Stomach (tissue), 8 donors: ENCODE measurements at regions not wholly inside any gene's neighbourhood (a gene's known extent, or its start where the extent isn't known, plus 50 kb on each side); places are given as distances from the start of the nearest gene placed in this dataset.

Experiments
- DNase-seq, 2 donors: peaks; one replicate each; pipeline versions ENCODE4 v3.0.0 to v3.0.0-alpha.2; 2013 to 2019
- H3K27ac ChIP-seq, 5 donors: fragments of 200-600 bp in 4 of 5; sonication (generic) in 4 of 5; one replicate each; pipeline ENCODE4 v1.5.1; 2013 to 2019; ENCODE audit warnings: mild to moderate bottlenecking in 1 of 5, moderate library complexity in 1 of 5
- H3K27me3 ChIP-seq, 3 donors: fragments of 200-600 bp; sonication (generic); one replicate each; pipeline ENCODE4 v1.5.1; 2017 to 2019; ENCODE audit warnings: mixed run types in 1 of 3
- H3K36me3 ChIP-seq, 4 donors: fragments of 200-600 bp; sonication (generic); 1 replicate in 3 of 4; 2 replicates in 1 of 4; pipeline ENCODE4 v1.5.1; 2016 to 2019
- H3K4me1 ChIP-seq, 4 donors: fragments of 200-600 bp; sonication (generic); one replicate each; pipeline ENCODE4 v1.5.1; 2016 to 2019
- H3K4me3 ChIP-seq, 4 donors: fragments of 200-600 bp; sonication (generic) in 3 of 4; one replicate each; pipeline ENCODE4 v1.5.1; 2016 to 2019; ENCODE audit warnings: mild to moderate bottlenecking in 1 of 4
- H3K9me3 ChIP-seq, 4 donors: fragments of 200-600 bp; sonication (generic); one replicate each; pipeline ENCODE4 v1.5.1; 2016 to 2019
- EP300 ChIP-seq: sonication (generic); formaldehyde crosslinking; IDR thresholded peaks from one replicate; pipeline ENCODE4 v1.6.1; 2017; ENCODE audit warnings: antibody characterized with exemption
- POLR2A ChIP-seq, 4 donors: fragments of 450-650 bp; IDR thresholded peaks; one replicate each; pipeline ENCODE4 v1.6.1; 2016; ENCODE audit warnings: antibody characterized with exemption in 4 of 4, control low read depth in 2 of 4, mild to moderate bottlenecking in 1 of 4, moderate library complexity in 1 of 4
- POLR2AphosphoS5 ChIP-seq, 3 donors: sonication (generic); formaldehyde crosslinking; IDR thresholded peaks; one replicate each; pipeline ENCODE4 v1.6.1; 2016; ENCODE audit warnings: antibody characterized with exemption in 3 of 3
- WGBS, 5 donors: extraction: QIAGEN DNeasy Blood & Tissue Kit in 3 of 5; methylation state at CpG; one replicate each; pipeline versions ENCODE4 v1.1.5 to v1.1.7; 2013 to 2018; 5-methylcytosine and 5-hydroxymethylcytosine counted together
- intact Hi-C: fragments of 100-400 bp; cut with DNase I; formaldehyde crosslinking; loops from one replicate; pipeline ENCODE4 v1.15.1; 2023; ENCODE audit warnings: low total_unique reads
- TF ChIP-seq, protein P1 (sequence below), 7 experiments: fragments of 450-650 bp in 4 of 7; fragments of 200-600 bp in 3 of 7; sonication (generic) in 3 of 7; IDR thresholded peaks; one replicate each; pipeline ENCODE4 v1.5.1; 2016 to 2019; ENCODE audit warnings: antibody characterized with exemption in 7 of 7, control low read depth in 2 of 7, mild to moderate bottlenecking in 1 of 7
- donor health status: healthy with polysubstance abuse.
- donor health status: Bipolar disorder and iron deficiency.
- donor health status: healthy.

GRCh38 chr4:126993351-126993750, 639.4 kb upstream of the INTU start:
- intact Hi-C loops, result no loop called here
- no peak overlapping the region for H3K4me3 ChIP-seq
- H3K27ac ChIP-seq, result no peak overlapping the region
- TF ChIP-seq POLR2AphosphoS5 (IDR thresholded peaks at IDR 0.05) (no peak), EP300 (no peak), POLR2A (IDR thresholded peaks at IDR 0.05) (no peak)
- TF ChIP-seq, protein P1, sequence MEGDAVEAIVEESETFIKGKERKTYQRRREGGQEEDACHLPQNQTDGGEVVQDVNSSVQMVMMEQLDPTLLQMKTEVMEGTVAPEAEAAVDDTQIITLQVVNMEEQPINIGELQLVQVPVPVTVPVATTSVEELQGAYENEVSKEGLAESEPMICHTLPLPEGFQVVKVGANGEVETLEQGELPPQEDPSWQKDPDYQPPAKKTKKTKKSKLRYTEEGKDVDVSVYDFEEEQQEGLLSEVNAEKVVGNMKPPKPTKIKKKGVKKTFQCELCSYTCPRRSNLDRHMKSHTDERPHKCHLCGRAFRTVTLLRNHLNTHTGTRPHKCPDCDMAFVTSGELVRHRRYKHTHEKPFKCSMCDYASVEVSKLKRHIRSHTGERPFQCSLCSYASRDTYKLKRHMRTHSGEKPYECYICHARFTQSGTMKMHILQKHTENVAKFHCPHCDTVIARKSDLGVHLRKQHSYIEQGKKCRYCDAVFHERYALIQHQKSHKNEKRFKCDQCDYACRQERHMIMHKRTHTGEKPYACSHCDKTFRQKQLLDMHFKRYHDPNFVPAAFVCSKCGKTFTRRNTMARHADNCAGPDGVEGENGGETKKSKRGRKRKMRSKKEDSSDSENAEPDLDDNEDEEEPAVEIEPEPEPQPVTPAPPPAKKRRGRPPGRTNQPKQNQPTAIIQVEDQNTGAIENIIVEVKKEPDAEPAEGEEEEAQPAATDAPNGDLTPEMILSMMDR (IDR thresholded peaks at IDR 0.05), result no peak
- no peaks in the 10 kb centered on the region for H3K36me3 ChIP-seq
- no peak for DNase-seq
- WGBS, 5 donors, result 72 to 92% (median 79%) methylated on average over 1 of the region's 1 CpG
- no peaks in the 10 kb centered on the region for H3K4me1 ChIP-seq
- no peaks in the 10 kb centered on the region for H3K9me3 ChIP-seq
- H3K27me3 ChIP-seq, result no peaks in the 10 kb centered on the region

GRCh38 chr4:126995235-126995634, 637.5 kb upstream of the INTU start:
- no peaks in the 10 kb centered on the region for H3K27me3 ChIP-seq
- no peaks in the 10 kb centered on the region for H3K36me3 ChIP-seq
- TF ChIP-seq, protein P1 (IDR thresholded peaks at IDR 0.05), result no peak
- TF ChIP-seq EP300 (no peak), POLR2A (IDR thresholded peaks at IDR 0.05) (no peak), POLR2AphosphoS5 (IDR thresholded peaks at IDR 0.05) (no peak)
- no peak for DNase-seq
- intact Hi-C loops, result no loop called here
- no peak overlapping the region for H3K27ac ChIP-seq
- H3K9me3 ChIP-seq, result no peaks in the 10 kb centered on the region
- no peaks in the 10 kb centered on the region for H3K4me1 ChIP-seq
- H3K4me3 ChIP-seq, result no peak overlapping the region

GRCh38 chr4:127000110-127000509, 632.6 kb upstream of the INTU start:
- no peak overlapping the region for H3K4me3 ChIP-seq
- no peaks in the 10 kb centered on the region for H3K36me3 ChIP-seq
- H3K27ac ChIP-seq, result no peak overlapping the region
- H3K9me3 ChIP-seq, result no peaks in the 10 kb centered on the region
- H3K27me3 ChIP-seq, result no peaks in the 10 kb centered on the region
- no peak for DNase-seq
- 68 to 79% (median 78%) methylated on average over 1 of the region's 1 CpG for WGBS, 5 donors
- intact Hi-C loops, result no loop called here
- H3K4me1 ChIP-seq, result no peaks in the 10 kb centered on the region
- TF ChIP-seq POLR2A (IDR thresholded peaks at IDR 0.05) (no peak), EP300 (no peak), POLR2AphosphoS5 (IDR thresholded peaks at IDR 0.05) (no peak)
- TF ChIP-seq, protein P1 (IDR thresholded peaks at IDR 0.05), result no peak

DNA sequence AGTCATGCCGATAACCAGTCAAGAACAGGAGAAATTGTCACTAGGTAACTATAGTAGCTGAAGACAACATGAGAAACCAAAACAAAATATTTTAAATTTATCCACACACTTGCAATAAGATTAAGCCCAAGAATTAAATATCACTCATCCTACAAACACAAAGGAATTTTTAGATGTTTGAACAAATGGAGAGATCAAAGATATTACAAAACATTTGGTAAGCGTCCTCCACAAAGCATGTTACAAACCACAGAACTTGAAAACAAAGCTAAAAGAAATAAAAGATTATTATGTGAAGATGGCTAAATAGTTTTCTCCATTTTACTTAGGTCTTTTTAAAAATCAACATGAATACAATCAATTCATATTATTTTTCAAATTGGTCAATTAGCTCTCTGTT, 631.9 kb upstream of the INTU start:
- no peaks in the 10 kb centered on the region for H3K36me3 ChIP-seq
- H3K9me3 ChIP-seq, result no peaks in the 10 kb centered on the region
- WGBS, 5 donors, result 77 to 88% (median 84%) methylated on average over 2 of the region's 2 CpGs
- TF ChIP-seq POLR2A (IDR thresholded peaks at IDR 0.05), result no peak
- TF ChIP-seq, protein P1 (IDR thresholded peaks at IDR 0.05), result no peak
- no peak for TF ChIP-seq POLR2AphosphoS5 (IDR thresholded peaks at IDR 0.05)
- H3K4me3 ChIP-seq, result no peak overlapping the region
- no peak overlapping the region for H3K27ac ChIP-seq
- intact Hi-C loops, result no loop called here
- H3K4me1 ChIP-seq, result no peaks in the 10 kb centered on the region
- DNase-seq, result no peak
- H3K27me3 ChIP-seq, result no peaks in the 10 kb centered on the region
